ENCODE measurements at regions not wholly inside any gene's neighbourhood (a gene's known extent, or its start where the extent isn't known, plus 50 kb on each side); places are given as distances from the start of the nearest gene placed in this dataset.

DNA sequence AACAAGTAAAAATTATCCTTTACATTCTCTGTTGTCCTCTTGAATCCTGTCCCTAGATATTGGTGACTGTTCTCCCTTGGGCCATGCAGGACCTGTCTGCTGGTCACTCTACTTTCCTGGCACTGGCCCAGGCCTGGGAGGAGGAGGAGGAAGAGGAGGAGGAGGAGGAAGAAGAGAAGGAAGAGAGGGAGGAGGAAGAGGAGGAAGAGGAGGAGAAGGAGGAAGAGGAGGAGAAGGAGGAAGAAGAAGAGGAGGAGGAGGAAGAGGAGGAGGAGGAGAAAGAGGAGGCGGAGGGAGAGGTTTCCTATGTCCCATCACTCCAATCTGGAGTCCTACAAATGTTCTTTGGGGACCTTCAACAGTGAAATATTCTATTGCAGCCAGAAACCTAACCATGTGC, 97.3 kb upstream of the NAMPT start:
- Histone ChIP-seq H3K9me3 (ENCODE audit: control insufficient read depth in 2 of 2, low read length in 2 of 2) (no peaks in the 10 kb centered on the region), H3K27me3 (ENCODE audit: control insufficient read depth, insufficient read depth, low read length) (no peaks in the 10 kb centered on the region), H3K4me3 (ENCODE audit: low read depth, low read length) (no peak overlapping the region), H3K4me1 (ENCODE audit: control insufficient read depth, insufficient read depth, low read length, poor library complexity, severe bottlenecking) (no peaks in the 10 kb centered on the region), H3K27ac (ENCODE audit: insufficient read depth, low read length, poor library complexity, severe bottlenecking) (no peak overlapping the region), H3K36me3 (ENCODE audit: control insufficient read depth, insufficient read depth, low read length) (no peaks in the 10 kb centered on the region)
- Mint-ChIP-seq H3K27me3 (no peaks in the 10 kb centered on the region), H3K9me3 (no peaks in the 10 kb centered on the region), H3K36me3 (no peaks in the 10 kb centered on the region), H3K27ac (no peak overlapping the region), H3K4me1 (peaks cover 0 to 8% (median 3%) of the 10 kb centered on the region in 4 donors), H3K4me3 (no peak overlapping the region)
- DNase-seq (no peak), ATAC-seq (ENCODE audit: low read depth in 2 of 2) (no peak)

DNA sequence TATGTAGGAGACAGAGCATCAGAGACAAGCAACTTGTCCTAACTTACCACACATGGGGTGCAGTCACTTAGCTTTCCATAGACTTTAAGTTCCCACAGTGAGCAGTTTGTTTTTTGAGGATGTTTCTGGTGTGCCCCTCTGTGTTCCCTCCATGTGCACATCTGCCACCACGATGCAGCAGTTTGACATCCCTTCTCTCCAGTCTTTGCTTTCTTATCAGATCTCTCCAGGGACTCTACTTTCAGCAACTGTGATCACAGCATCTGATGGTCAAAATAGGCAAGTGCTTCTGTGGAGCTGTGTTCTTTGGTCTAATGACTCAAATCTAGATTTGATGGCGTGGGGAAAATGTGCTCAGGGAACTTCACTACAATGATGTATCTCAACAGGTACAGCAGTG, 96.5 kb upstream of the NAMPT start:
- H3K27me3 Mint-ChIP-seq = no peaks in the 10 kb centered on the region
- no peak overlapping the region for H3K27ac Mint-ChIP-seq
- H3K36me3 Mint-ChIP-seq = no peaks in the 10 kb centered on the region
- H3K4me1 Mint-ChIP-seq = peaks cover 0 to 10% (median 3%) of the 10 kb centered on the region in 4 donors
- H3K9me3 Mint-ChIP-seq = no peaks in the 10 kb centered on the region
- H3K27ac ChIP-seq (ENCODE audit: insufficient read depth, low read length, poor library complexity, severe bottlenecking) = no peak overlapping the region
- H3K27me3 ChIP-seq (ENCODE audit: control insufficient read depth, insufficient read depth, low read length) = no peaks in the 10 kb centered on the region
- no peak for ATAC-seq (ENCODE audit: low read depth in 2 of 2)
- DNase-seq = no peak
- H3K9me3 ChIP-seq (ENCODE audit: control insufficient read depth in 2 of 2, low read length in 2 of 2) = no peaks in the 10 kb centered on the region
- no peak overlapping the region for H3K4me3 Mint-ChIP-seq
- H3K36me3 ChIP-seq (ENCODE audit: control insufficient read depth, insufficient read depth, low read length) = no peaks in the 10 kb centered on the region
- H3K4me3 ChIP-seq (ENCODE audit: low read depth, low read length) = no peak overlapping the region
- H3K4me1 ChIP-seq (ENCODE audit: control insufficient read depth, insufficient read depth, low read length, poor library complexity, severe bottlenecking) = no peaks in the 10 kb centered on the region

DNA sequence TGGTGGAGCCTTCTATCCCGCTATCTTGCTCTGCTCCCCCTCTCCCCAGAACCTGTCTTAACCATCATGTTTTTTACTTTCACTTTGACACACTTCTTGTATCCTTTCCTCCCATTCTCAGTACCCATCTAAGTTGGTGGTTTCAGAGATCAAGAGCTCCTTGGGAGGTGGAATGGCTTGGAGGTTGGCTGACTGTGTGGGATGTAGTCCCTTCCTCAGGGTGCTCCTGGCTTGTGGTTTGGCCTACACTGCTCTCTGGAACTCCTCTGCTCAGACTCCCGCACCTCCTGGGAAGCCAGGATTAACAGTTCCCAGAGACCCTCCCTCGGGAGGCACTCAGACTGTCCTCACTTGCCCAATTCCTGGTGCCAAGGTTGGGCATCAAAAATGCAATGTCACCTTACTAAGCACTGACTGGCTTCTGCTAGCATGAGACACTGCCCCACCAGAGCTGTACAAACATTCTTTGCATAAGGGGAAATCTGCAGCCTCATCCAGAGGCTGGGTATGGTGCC, 93.1 kb upstream of the NAMPT start:
- no peaks in the 10 kb centered on the region for H3K9me3 ChIP-seq (ENCODE audit: control insufficient read depth in 2 of 2, low read length in 2 of 2)
- H3K4me1 ChIP-seq (ENCODE audit: control insufficient read depth, insufficient read depth, low read length, poor library complexity, severe bottlenecking) = no peaks in the 10 kb centered on the region
- H3K36me3 ChIP-seq (ENCODE audit: control insufficient read depth, insufficient read depth, low read length) = no peaks in the 10 kb centered on the region
- no peak overlapping the region for H3K27ac ChIP-seq (ENCODE audit: insufficient read depth, low read length, poor library complexity, severe bottlenecking)
- H3K9me3 Mint-ChIP-seq = no peaks in the 10 kb centered on the region
- H3K4me1 Mint-ChIP-seq = peaks cover 0 to 10% (median 3%) of the 10 kb centered on the region in 4 donors
- no peak overlapping the region for H3K27ac Mint-ChIP-seq
- no peaks in the 10 kb centered on the region for H3K27me3 ChIP-seq (ENCODE audit: control insufficient read depth, insufficient read depth, low read length)
- no peaks in the 10 kb centered on the region for H3K36me3 Mint-ChIP-seq
- no peaks in the 10 kb centered on the region for H3K27me3 Mint-ChIP-seq
- no peak for ATAC-seq (ENCODE audit: low read depth in 2 of 2)
- H3K4me3 Mint-ChIP-seq = no peak overlapping the region
- H3K4me3 ChIP-seq (ENCODE audit: low read depth, low read length) = no peak overlapping the region
- DNase-seq = peak in 1 of 3 donors; percentile 3

DNA sequence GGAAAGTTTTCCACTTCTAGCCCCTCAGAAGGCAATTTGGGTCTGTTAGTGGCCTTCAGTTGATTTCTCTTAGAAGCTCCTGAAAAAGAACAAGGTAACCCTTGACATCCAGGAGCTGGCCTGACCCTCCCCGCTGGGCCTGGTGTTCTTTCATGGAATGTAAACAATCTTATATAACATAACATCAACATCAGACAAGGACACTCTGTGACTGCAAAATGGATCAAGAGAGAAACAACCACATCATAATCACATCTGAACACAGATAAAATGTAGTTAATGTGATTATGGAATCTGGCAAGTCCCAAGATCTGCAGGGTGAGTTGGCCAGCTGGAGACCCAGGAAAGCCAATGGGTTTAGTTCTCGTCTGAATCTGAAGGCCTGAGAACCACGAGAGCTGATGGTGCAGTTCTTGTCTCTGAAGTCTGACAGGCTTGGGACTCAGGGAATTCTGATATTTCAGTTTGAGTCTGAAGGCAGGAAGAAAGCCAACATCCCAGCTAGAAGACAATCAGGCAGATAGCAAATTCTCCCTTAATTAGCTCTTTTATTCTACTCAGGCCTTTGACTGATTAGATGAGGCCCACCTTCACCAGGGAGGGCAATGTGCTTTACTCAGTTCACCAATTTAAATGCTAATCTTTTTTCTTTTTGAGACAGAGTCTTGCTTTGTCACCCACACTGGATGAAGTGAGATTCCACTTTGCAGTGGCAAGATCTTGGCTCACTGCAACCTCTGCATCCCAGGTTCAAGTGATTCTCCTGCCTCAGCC, 91.4 kb upstream of the NAMPT start:
- no peaks in the 10 kb centered on the region for H3K27me3 ChIP-seq (ENCODE audit: control insufficient read depth, insufficient read depth, low read length)
- Mint-ChIP-seq H3K36me3 (no peaks in the 10 kb centered on the region), H3K4me1 (peaks cover 0 to 10% (median 3%) of the 10 kb centered on the region in 4 donors), H3K27me3 (no peaks in the 10 kb centered on the region), H3K27ac (no peak overlapping the region), H3K4me3 (no peak overlapping the region), H3K9me3 (no peaks in the 10 kb centered on the region)
- ATAC-seq (ENCODE audit: low read depth in 2 of 2) = no peak
- no peaks in the 10 kb centered on the region for H3K36me3 ChIP-seq (ENCODE audit: control insufficient read depth, insufficient read depth, low read length)
- no peak overlapping the region for H3K27ac ChIP-seq (ENCODE audit: insufficient read depth, low read length, poor library complexity, severe bottlenecking)
- DNase-seq = no peak
- no peaks in the 10 kb centered on the region for H3K4me1 ChIP-seq (ENCODE audit: control insufficient read depth, insufficient read depth, low read length, poor library complexity, severe bottlenecking)
- no peak overlapping the region for H3K4me3 ChIP-seq (ENCODE audit: low read depth, low read length)
- no peaks in the 10 kb centered on the region for H3K9me3 ChIP-seq (ENCODE audit: control insufficient read depth in 2 of 2, low read length in 2 of 2)

DNA sequence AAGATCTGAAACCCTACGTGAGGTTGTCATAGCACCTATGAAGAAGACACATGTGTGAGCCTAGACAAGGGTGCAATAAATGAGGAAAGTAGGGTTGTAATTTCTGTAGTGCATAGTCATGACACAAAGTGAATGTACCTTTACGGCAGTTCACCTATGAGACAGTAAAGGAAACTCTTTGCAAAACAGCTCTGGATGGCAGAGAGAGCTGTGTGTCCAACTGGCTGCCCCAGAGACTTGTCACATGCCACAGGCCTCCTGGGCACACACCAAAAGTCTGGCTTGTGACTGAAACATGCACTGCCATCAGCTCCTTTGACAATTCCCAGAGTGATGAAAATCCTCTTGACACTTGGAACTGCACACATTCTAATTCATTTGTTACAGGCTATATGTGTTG, 90.7 kb upstream of the NAMPT start:
- ATAC-seq (ENCODE audit: low read depth in 2 of 2) (no peak), DNase-seq (no peak)
- H3K27ac ChIP-seq (ENCODE audit: insufficient read depth, low read length, poor library complexity, severe bottlenecking) = no peak overlapping the region
- no peak overlapping the region for H3K4me3 ChIP-seq (ENCODE audit: low read depth, low read length)
- no peaks in the 10 kb centered on the region for H3K36me3 ChIP-seq (ENCODE audit: control insufficient read depth, insufficient read depth, low read length)
- H3K4me1 Mint-ChIP-seq = peaks cover 0 to 10% (median 3%) of the 10 kb centered on the region in 4 donors
- no peak overlapping the region for H3K4me3 Mint-ChIP-seq
- H3K36me3 Mint-ChIP-seq = no peaks in the 10 kb centered on the region
- no peaks in the 10 kb centered on the region for H3K9me3 ChIP-seq (ENCODE audit: control insufficient read depth in 2 of 2, low read length in 2 of 2)
- H3K9me3 Mint-ChIP-seq = no peaks in the 10 kb centered on the region
- H3K27me3 Mint-ChIP-seq = no peaks in the 10 kb centered on the region
- H3K4me1 ChIP-seq (ENCODE audit: control insufficient read depth, insufficient read depth, low read length, poor library complexity, severe bottlenecking) = no peaks in the 10 kb centered on the region
- no peak overlapping the region for H3K27ac Mint-ChIP-seq
- H3K27me3 ChIP-seq (ENCODE audit: control insufficient read depth, insufficient read depth, low read length) = no peaks in the 10 kb centered on the region

DNA sequence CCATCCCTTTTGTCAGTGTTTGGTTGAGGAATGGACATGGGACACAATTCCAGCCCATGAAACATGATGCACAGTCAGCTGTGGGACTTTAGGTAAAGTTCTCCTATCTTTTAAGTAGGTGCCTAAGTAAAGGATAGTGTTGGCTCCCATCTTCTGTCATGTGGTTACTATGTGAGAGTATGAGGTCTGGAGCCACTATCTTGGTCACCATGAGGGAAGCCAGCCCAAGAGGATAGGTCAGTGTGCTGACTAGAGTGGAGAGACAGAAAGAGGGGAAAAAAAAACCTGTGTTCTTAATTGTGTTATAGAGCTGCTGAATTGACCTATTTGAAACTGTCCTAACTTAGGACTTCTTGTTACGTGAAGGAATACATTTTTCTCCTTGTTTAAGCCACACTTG, 89.7 kb upstream of the NAMPT start:
- Histone ChIP-seq H3K27me3 (ENCODE audit: control insufficient read depth, insufficient read depth, low read length) (no peaks in the 10 kb centered on the region), H3K36me3 (ENCODE audit: control insufficient read depth, insufficient read depth, low read length) (no peaks in the 10 kb centered on the region), H3K4me1 (ENCODE audit: control insufficient read depth, insufficient read depth, low read length, poor library complexity, severe bottlenecking) (no peaks in the 10 kb centered on the region), H3K27ac (ENCODE audit: insufficient read depth, low read length, poor library complexity, severe bottlenecking) (no peak overlapping the region), H3K9me3 (ENCODE audit: control insufficient read depth in 2 of 2, low read length in 2 of 2) (no peaks in the 10 kb centered on the region), H3K4me3 (ENCODE audit: low read depth, low read length) (no peak overlapping the region)
- Mint-ChIP-seq H3K27me3 (no peaks in the 10 kb centered on the region), H3K27ac (no peak overlapping the region), H3K36me3 (no peaks in the 10 kb centered on the region), H3K9me3 (no peaks in the 10 kb centered on the region), H3K4me3 (no peak overlapping the region), H3K4me1 (peaks cover 0 to 10% (median 3%) of the 10 kb centered on the region in 4 donors)
- ATAC-seq (ENCODE audit: low read depth in 2 of 2) (no peak), DNase-seq (no peak)

DNA sequence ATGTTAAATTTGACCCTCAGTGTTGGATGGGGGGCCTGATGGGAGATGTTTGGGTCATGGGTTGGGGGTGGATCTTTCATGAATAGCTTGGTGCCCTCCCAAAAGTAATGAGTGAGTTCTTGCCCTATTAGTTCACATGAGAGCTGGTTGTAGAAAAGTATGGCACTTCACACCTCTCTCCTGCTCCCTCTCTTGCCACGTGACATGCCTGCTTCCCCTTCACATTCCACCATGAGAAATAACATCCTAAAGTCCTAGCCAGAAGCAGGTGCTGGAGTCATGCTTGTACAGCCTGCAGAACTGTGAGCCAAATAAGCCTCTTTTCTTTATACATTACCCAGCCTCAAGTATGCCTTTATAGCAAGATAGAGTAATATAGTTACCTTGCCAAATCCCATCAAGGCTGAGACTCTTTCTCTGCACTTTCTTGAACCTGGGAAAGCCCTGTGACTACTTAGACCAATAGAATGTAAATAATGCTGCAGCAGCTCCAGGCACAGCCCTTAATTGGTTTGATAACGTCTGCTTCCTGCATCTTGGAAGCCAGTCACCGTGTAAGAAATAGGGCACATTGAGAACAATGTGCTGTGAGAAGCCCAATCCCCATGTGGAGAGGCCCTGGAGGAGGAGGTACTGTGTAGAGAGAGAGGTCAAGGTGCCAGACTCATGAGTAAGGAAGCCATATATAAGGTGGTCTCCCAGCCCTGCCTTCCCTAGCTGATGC, 88.0 kb upstream of the NAMPT start:
- no peaks in the 10 kb centered on the region for H3K27me3 Mint-ChIP-seq
- H3K9me3 Mint-ChIP-seq = no peaks in the 10 kb centered on the region
- H3K4me1 Mint-ChIP-seq = peaks cover 0 to 7% (median 2%) of the 10 kb centered on the region in 4 donors
- no peaks in the 10 kb centered on the region for H3K36me3 Mint-ChIP-seq
- no peak overlapping the region for H3K4me3 Mint-ChIP-seq
- Histone ChIP-seq H3K4me1 (ENCODE audit: control insufficient read depth, insufficient read depth, low read length, poor library complexity, severe bottlenecking) (no peaks in the 10 kb centered on the region), H3K27me3 (ENCODE audit: control insufficient read depth, insufficient read depth, low read length) (no peaks in the 10 kb centered on the region), H3K36me3 (ENCODE audit: control insufficient read depth, insufficient read depth, low read length) (no peaks in the 10 kb centered on the region), H3K4me3 (ENCODE audit: low read depth, low read length) (no peak overlapping the region), H3K27ac (ENCODE audit: insufficient read depth, low read length, poor library complexity, severe bottlenecking) (no peak overlapping the region), H3K9me3 (ENCODE audit: control insufficient read depth in 2 of 2, low read length in 2 of 2) (no peaks in the 10 kb centered on the region)
- DNase-seq (no peak), ATAC-seq (ENCODE audit: low read depth in 2 of 2) (no peak)
- H3K27ac Mint-ChIP-seq = no peak overlapping the region
